D721Med (cell line): ENCODE measurements at regions not wholly inside any gene's neighbourhood (a gene's known extent, or its start where the extent isn't known, plus 50 kb on each side); places are given as distances from the start of the nearest gene placed in this dataset.

Source experiments
- DNase-seq: peaks from one replicate; pipeline ENCODE4 v3.0.0; 2011; ENCODE audit warnings: low spot score; ENCODE audit not compliant: insufficient read length
- FAIRE-seq: peaks from 2 replicates; lab custom pipeline; 2011; peaks lifted over from hg19 to GRCh38; lab: Jason Lieb, UNC
- CTCF ChIP-seq: IDR thresholded peaks from 2 replicates; pipeline ENCODE4 v1.5.1; 2012; ENCODE audit warnings: mild to moderate bottlenecking, control low read depth; ENCODE audit not compliant: insufficient read depth; ENCODE audit errors: missing control alignments

GRCh38 chr10:3992382-3993178 lies 207.6 kb upstream of the KLF6 start:
- TF ChIP-seq CTCF, result no peak
- FAIRE-seq (no peak), DNase-seq (no peak)

GRCh38 chr10:3990307-3990706 lies 205.3 kb upstream of the KLF6 start:
- FAIRE-seq, result no peak
- no peak for DNase-seq
- no peak for TF ChIP-seq CTCF

GRCh38 chr10:3987143-3987974 lies 202.3 kb upstream of the KLF6 start:
- DNase-seq (no peak), FAIRE-seq (no peak)
- TF ChIP-seq CTCF, result no peak

- DNase-seq (no peak), FAIRE-seq (no peak)
- no peak for TF ChIP-seq CTCF
Observed at GRCh38 chr10:3986493-3987142, 201.6 kb upstream of the KLF6 start.

- DNase-seq (no peak), FAIRE-seq (no peak)
- TF ChIP-seq CTCF, result no peak
Observed at GRCh38 chr10:3982746-3983442, 197.9 kb upstream of the KLF6 start.

- no peak for TF ChIP-seq CTCF
- FAIRE-seq (no peak), DNase-seq (no peak)
Observed at GRCh38 chr10:3981300-3981699, 196.3 kb upstream of the KLF6 start.
